Glutamatergic neuron (in vitro differentiated cells): ENCODE measurements at regions not wholly inside any gene's neighbourhood (a gene's known extent, or its start where the extent isn't known, plus 50 kb on each side); places are given as distances from the start of the nearest gene placed in this dataset.

Source experiments
- DNase-seq: peaks from one replicate; pipeline ENCODE4 v3.0.0; 2022
- H3K27ac Mint-ChIP-seq: one replicate; pipeline ENCODE4 v1.8.0; 2020; ENCODE audit warnings: mild to moderate bottlenecking, mixed read lengths, inconsistent platforms; ENCODE audit not compliant: unreplicated experiment
- H3K27me3 Mint-ChIP-seq: one replicate; pipeline ENCODE4 v1.8.0; 2020; ENCODE audit warnings: mild to moderate bottlenecking, moderate library complexity, mixed read lengths, inconsistent platforms; ENCODE audit not compliant: unreplicated experiment
- H3K36me3 Mint-ChIP-seq: one replicate; pipeline ENCODE4 v1.8.0; 2020; ENCODE audit warnings: mild to moderate bottlenecking, mixed read lengths, inconsistent platforms; ENCODE audit not compliant: unreplicated experiment
- H3K4me1 Mint-ChIP-seq: one replicate; pipeline ENCODE4 v1.8.0; 2020; ENCODE audit warnings: mild to moderate bottlenecking, low read depth, mixed read lengths, inconsistent platforms; ENCODE audit not compliant: unreplicated experiment
- H3K4me3 Mint-ChIP-seq: one replicate; pipeline ENCODE4 v1.8.0; 2020; ENCODE audit warnings: mild to moderate bottlenecking, mixed read lengths, inconsistent platforms; ENCODE audit not compliant: unreplicated experiment
- H3K9me3 Mint-ChIP-seq: one replicate; pipeline ENCODE4 v1.8.0; 2020; ENCODE audit warnings: mild to moderate bottlenecking, moderate library complexity, mixed read lengths, inconsistent platforms; ENCODE audit not compliant: unreplicated experiment
- TF ChIP-seq, protein P1 (sequence below): fragments of 200-600 bp; sonication (generic); IDR thresholded peaks from one replicate; pipeline ENCODE4 v1.5.0; 2021; ENCODE audit not compliant: partially characterized antibody, unreplicated experiment

GRCh38 chr6:1222728-1223595 is 88.9 kb upstream of the FOXQ1 start:
- DNase-seq = no peak
- H3K4me1 Mint-ChIP-seq = peaks cover 3% of the 10 kb centered on the region
- H3K36me3 Mint-ChIP-seq = no peaks in the 10 kb centered on the region
- H3K27me3 Mint-ChIP-seq = peaks cover 2% of the 10 kb centered on the region
- H3K4me3 Mint-ChIP-seq = no peak overlapping the region
- no peak overlapping the region for H3K27ac Mint-ChIP-seq
- H3K9me3 Mint-ChIP-seq = peaks cover 1% of the 10 kb centered on the region
- TF ChIP-seq, protein P1, sequence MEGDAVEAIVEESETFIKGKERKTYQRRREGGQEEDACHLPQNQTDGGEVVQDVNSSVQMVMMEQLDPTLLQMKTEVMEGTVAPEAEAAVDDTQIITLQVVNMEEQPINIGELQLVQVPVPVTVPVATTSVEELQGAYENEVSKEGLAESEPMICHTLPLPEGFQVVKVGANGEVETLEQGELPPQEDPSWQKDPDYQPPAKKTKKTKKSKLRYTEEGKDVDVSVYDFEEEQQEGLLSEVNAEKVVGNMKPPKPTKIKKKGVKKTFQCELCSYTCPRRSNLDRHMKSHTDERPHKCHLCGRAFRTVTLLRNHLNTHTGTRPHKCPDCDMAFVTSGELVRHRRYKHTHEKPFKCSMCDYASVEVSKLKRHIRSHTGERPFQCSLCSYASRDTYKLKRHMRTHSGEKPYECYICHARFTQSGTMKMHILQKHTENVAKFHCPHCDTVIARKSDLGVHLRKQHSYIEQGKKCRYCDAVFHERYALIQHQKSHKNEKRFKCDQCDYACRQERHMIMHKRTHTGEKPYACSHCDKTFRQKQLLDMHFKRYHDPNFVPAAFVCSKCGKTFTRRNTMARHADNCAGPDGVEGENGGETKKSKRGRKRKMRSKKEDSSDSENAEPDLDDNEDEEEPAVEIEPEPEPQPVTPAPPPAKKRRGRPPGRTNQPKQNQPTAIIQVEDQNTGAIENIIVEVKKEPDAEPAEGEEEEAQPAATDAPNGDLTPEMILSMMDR = no peak

DNA sequence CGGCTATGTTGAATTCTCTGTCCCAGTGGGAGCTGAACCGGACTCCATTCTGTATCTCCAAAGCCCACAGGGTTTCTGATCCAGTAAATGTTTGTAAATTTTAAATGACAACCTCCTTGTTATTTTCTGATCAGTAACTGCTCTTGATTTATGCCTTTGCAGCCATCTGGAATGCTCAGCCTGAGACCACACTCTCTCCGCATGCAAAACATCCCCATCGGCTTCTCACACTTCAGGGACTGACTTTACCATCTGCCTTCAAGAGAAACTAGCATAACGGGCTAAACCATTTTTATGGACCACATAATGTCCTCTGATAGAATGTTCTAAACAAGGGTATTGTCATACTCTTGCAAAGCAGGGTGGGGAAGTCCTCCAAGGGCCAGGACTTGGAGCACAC is 94.5 kb upstream of the FOXQ1 start:
- TF ChIP-seq, protein P1 = no peak
- Mint-ChIP-seq H3K27ac (no peak overlapping the region), H3K36me3 (no peaks in the 10 kb centered on the region), H3K9me3 (peaks cover 1% of the 10 kb centered on the region), H3K4me1 (peaks cover 11% of the 10 kb centered on the region), H3K4me3 (no peak overlapping the region), H3K27me3 (peaks cover 3% of the 10 kb centered on the region)
- DNase-seq = no peak

DNA sequence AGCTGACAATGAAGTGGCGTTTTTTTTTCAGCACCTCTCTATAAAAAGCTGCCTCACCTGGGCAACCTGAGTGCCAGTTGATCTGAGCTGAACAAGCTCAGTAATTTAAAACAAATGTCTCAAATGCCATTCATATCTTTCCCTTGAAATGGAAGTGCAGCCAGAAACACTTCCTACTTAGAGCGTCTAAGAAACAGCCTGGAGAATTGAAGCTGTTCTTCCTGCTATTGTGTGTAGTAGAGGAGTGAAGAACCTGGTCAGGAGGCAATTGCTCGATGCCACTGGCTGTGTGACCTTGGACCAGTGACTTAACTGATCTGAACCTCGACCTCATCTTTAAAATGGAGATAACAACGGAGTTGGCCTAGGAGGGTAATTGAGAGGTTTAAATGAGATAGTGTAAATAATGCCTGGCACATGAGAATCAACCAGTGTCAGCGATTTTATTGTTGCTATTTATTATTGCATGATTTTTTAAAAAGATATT is 95.4 kb upstream of the FOXQ1 start:
- H3K27me3 Mint-ChIP-seq = peaks cover 3% of the 10 kb centered on the region
- H3K4me3 Mint-ChIP-seq = no peak overlapping the region
- no peaks in the 10 kb centered on the region for H3K36me3 Mint-ChIP-seq
- TF ChIP-seq, protein P1 = no peak
- H3K27ac Mint-ChIP-seq = no peak overlapping the region
- peaks cover 11% of the 10 kb centered on the region for H3K4me1 Mint-ChIP-seq
- H3K9me3 Mint-ChIP-seq = peaks cover 1% of the 10 kb centered on the region
- no peak for DNase-seq

- peaks cover 1% of the 10 kb centered on the region for H3K9me3 Mint-ChIP-seq
- peaks cover 3% of the 10 kb centered on the region for H3K27me3 Mint-ChIP-seq
- no peak for DNase-seq
- H3K4me3 Mint-ChIP-seq = no peak overlapping the region
- peaks cover 11% of the 10 kb centered on the region for H3K4me1 Mint-ChIP-seq
- no peaks in the 10 kb centered on the region for H3K36me3 Mint-ChIP-seq
- TF ChIP-seq, protein P1 = no peak
- no peak overlapping the region for H3K27ac Mint-ChIP-seq
Observed at GRCh38 chr6:1215884-1216487, 95.9 kb upstream of the FOXQ1 start.

- H3K27me3 Mint-ChIP-seq = peaks cover 3% of the 10 kb centered on the region
- peaks cover 11% of the 10 kb centered on the region for H3K4me1 Mint-ChIP-seq
- peaks cover 1% of the 10 kb centered on the region for H3K9me3 Mint-ChIP-seq
- TF ChIP-seq, protein P1 = no peak
- H3K4me3 Mint-ChIP-seq = no peak overlapping the region
- H3K27ac Mint-ChIP-seq = no peak overlapping the region
- no peaks in the 10 kb centered on the region for H3K36me3 Mint-ChIP-seq
- no peak for DNase-seq
Observed at GRCh38 chr6:1215023-1215422, 96.9 kb upstream of the FOXQ1 start.
